ENCODE measurements at regions not wholly inside any gene's neighbourhood (a gene's known extent, or its start where the extent isn't known, plus 50 kb on each side); places are given as distances from the start of the nearest gene placed in this dataset.

DNA sequence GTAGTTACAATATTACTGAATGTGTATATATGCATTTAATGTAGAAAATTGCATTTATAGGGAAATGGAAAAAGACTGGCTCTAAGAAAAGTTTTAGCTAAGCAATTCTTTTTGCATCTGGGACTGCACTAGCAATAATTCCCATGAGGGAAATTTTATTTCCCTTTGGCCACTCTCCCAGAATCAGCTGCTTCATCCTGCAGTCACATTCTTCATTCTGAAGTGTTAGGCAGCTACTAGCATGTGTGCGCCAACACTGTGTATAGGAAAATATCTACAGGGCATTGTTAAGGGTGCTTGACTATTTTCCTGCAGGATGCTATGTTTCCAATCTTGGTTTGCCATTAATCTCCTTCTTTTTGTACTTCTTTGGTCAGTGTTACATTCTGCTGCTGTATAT is 312.8 kb upstream of the PCDH20 start:
- in situ Hi-C loops (cut with MboI), result no loop called here
- POLR2A ChIA-PET, result no interaction called here
- TF ChIP-seq, protein P1, sequence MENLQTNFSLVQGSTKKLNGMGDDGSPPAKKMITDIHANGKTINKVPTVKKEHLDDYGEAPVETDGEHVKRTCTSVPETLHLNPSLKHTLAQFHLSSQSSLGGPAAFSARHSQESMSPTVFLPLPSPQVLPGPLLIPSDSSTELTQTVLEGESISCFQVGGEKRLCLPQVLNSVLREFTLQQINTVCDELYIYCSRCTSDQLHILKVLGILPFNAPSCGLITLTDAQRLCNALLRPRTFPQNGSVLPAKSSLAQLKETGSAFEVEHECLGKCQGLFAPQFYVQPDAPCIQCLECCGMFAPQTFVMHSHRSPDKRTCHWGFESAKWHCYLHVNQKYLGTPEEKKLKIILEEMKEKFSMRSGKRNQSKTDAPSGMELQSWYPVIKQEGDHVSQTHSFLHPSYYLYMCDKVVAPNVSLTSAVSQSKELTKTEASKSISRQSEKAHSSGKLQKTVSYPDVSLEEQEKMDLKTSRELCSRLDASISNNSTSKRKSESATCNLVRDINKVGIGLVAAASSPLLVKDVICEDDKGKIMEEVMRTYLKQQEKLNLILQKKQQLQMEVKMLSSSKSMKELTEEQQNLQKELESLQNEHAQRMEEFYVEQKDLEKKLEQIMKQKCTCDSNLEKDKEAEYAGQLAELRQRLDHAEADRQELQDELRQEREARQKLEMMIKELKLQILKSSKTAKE (IDR thresholded peaks at IDR 0.05; ENCODE audit: low read depth, poor library complexity, severe bottlenecking), result no peak
- TF ChIP-seq, protein P2, sequence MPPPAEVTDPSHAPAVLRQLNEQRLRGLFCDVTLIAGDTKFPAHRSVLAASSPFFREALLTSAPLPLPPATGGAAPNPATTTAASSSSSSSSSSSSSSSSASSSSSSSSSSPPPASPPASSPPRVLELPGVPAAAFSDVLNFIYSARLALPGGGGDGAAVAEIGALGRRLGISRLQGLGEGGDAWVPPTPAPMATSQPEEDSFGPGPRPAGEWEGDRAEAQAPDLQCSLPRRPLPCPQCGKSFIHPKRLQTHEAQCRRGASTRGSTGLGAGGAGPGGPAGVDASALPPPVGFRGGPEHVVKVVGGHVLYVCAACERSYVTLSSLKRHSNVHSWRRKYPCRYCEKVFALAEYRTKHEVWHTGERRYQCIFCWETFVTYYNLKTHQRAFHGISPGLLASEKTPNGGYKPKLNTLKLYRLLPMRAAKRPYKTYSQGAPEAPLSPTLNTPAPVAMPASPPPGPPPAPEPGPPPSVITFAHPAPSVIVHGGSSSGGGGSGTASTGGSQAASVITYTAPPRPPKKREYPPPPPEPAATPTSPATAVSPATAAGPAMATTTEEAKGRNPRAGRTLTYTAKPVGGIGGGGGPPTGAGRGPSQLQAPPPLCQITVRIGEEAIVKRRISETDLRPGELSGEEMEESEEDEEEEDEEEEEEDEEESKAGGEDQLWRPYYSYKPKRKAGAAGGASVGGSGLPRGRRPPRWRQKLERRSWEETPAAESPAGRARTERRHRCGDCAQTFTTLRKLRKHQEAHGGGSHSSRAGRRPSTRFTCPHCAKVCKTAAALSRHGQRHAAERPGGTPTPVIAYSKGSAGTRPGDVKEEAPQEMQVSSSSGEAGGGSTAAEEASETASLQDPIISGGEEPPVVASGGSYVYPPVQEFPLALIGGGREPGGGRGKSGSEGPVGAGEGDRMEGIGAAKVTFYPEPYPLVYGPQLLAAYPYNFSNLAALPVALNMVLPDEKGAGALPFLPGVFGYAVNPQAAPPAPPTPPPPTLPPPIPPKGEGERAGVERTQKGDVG (CRISPR knock-in tag; IDR thresholded peaks at IDR 0.05), result no peak
- TF ChIP-seq, protein P3, sequence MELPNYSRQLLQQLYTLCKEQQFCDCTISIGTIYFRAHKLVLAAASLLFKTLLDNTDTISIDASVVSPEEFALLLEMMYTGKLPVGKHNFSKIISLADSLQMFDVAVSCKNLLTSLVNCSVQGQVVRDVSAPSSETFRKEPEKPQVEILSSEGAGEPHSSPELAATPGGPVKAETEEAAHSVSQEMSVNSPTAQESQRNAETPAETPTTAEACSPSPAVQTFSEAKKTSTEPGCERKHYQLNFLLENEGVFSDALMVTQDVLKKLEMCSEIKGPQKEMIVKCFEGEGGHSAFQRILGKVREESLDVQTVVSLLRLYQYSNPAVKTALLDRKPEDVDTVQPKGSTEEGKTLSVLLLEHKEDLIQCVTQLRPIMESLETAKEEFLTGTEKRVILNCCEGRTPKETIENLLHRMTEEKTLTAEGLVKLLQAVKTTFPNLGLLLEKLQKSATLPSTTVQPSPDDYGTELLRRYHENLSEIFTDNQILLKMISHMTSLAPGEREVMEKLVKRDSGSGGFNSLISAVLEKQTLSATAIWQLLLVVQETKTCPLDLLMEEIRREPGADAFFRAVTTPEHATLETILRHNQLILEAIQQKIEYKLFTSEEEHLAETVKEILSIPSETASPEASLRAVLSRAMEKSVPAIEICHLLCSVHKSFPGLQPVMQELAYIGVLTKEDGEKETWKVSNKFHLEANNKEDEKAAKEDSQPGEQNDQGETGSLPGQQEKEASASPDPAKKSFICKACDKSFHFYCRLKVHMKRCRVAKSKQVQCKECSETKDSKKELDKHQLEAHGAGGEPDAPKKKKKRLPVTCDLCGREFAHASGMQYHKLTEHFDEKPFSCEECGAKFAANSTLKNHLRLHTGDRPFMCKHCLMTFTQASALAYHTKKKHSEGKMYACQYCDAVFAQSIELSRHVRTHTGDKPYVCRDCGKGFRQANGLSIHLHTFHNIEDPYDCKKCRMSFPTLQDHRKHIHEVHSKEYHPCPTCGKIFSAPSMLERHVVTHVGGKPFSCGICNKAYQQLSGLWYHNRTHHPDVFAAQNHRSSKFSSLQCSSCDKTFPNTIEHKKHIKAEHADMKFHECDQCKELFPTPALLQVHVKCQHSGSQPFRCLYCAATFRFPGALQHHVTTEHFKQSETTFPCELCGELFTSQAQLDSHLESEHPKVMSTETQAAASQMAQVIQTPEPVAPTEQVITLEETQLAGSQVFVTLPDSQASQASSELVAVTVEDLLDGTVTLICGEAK (IDR thresholded peaks at IDR 0.05; ENCODE audit: borderline replicate concordance), result no peak
- no peak for TF ChIP-seq SMAD1 (IDR thresholded peaks at IDR 0.05; ENCODE audit: low read depth, partially characterized antibody)
- TF ChIP-seq, protein P4, sequence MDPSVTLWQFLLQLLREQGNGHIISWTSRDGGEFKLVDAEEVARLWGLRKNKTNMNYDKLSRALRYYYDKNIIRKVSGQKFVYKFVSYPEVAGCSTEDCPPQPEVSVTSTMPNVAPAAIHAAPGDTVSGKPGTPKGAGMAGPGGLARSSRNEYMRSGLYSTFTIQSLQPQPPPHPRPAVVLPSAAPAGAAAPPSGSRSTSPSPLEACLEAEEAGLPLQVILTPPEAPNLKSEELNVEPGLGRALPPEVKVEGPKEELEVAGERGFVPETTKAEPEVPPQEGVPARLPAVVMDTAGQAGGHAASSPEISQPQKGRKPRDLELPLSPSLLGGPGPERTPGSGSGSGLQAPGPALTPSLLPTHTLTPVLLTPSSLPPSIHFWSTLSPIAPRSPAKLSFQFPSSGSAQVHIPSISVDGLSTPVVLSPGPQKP (IDR thresholded peaks at IDR 0.05; ENCODE audit: low read depth, low read length), result no peak
- TF ChIP-seq, protein P5, sequence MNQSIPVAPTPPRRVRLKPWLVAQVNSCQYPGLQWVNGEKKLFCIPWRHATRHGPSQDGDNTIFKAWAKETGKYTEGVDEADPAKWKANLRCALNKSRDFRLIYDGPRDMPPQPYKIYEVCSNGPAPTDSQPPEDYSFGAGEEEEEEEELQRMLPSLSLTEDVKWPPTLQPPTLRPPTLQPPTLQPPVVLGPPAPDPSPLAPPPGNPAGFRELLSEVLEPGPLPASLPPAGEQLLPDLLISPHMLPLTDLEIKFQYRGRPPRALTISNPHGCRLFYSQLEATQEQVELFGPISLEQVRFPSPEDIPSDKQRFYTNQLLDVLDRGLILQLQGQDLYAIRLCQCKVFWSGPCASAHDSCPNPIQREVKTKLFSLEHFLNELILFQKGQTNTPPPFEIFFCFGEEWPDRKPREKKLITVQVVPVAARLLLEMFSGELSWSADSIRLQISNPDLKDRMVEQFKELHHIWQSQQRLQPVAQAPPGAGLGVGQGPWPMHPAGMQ (IDR thresholded peaks at IDR 0.05; ENCODE audit: borderline replicate concordance), result no peak
- TF ChIP-seq NR2C1 (IDR thresholded peaks at IDR 0.05), result no peak

More for the DNA sequence above, 312.8 kb upstream of the PCDH20 start:
- Histone ChIP-seq H3K4me1 (ENCODE audit: control insufficient read depth, insufficient read depth, low read length) (no peaks in the 10 kb centered on the region), H3K79me2 (ENCODE audit: control insufficient read depth, insufficient read depth, low read length) (no peaks in the 10 kb centered on the region), H3K27ac (ENCODE audit: control insufficient read depth, insufficient read depth) (no peak overlapping the region), H3K27me3 (replicated peaks in 1 of 2; ENCODE audit: control insufficient read depth in 2 of 2, insufficient read depth in 2 of 2, low read length in 1 of 2) (no peaks in the 10 kb centered on the region), H3K36me3 (ENCODE audit: control insufficient read depth in 2 of 2, insufficient read depth in 2 of 2, low read length in 1 of 2) (no peaks in the 10 kb centered on the region), H2AFZ (ENCODE audit: control insufficient read depth, low read depth, low read length) (no peak overlapping the region), H3K9ac (ENCODE audit: control insufficient read depth, insufficient read depth, low read length) (no peak overlapping the region), H3K9me3 (replicated peaks; ENCODE audit: control insufficient read depth, insufficient read depth, low read length) (no peaks in the 10 kb centered on the region), H3K4me3 (no peak overlapping the region), H3K4me2 (ENCODE audit: control insufficient read depth, insufficient read depth) (no peak overlapping the region), H4K20me1 (ENCODE audit: control insufficient read depth, insufficient read depth) (no peaks in the 10 kb centered on the region)
- ChIA-PET SMC1A (ENCODE audit: uncharacterized antibody, unreplicated experiment) (no interaction called here), RAD21 (ENCODE audit: unreplicated experiment) (no interaction called here), CTCF (no interaction called here)
- no TSS peak for BruUV-seq (replicated peaks)
- ATAC-seq (no peak), DNase-seq (ENCODE audit: low read depth, low spot score) (no peak), FAIRE-seq (no peak)
- 88% methylated on average over 1 of the region's 1 CpG for WGBS (ENCODE audit: insufficient coverage, insufficient replicate concordance, low lambda C conversion rate, missing lambda C conversion rate)
- intact Hi-C loops (cut with micrococcal nuclease; ENCODE audit: unreplicated experiment), result no loop called here
